DND-41 (cell line): ENCODE measurements at regions not wholly inside any gene's neighbourhood (a gene's known extent, or its start where the extent isn't known, plus 50 kb on each side); places are given as distances from the start of the nearest gene placed in this dataset.
"Not testable (repeated sequence)": the region's sequence is repeated elsewhere in the genome, so short reads cannot be mapped to it uniquely, and the experiment has no call there.

Experiments used
- EZH2 ChIP-seq: IDR thresholded peaks from 3 replicates; pipeline ENCODE4 v1.6.1; 2012; ENCODE audit warnings: borderline replicate concordance, low read depth, mild to moderate bottlenecking, moderate library complexity, low read length, inconsistent platforms; ENCODE audit not compliant: severe bottlenecking
- TF ChIP-seq, protein P1 (sequence below): IDR thresholded peaks from 2 replicates; pipeline ENCODE4 v1.5.1; 2012; ENCODE audit warnings: borderline replicate concordance, low read length, moderate library complexity, mild to moderate bottlenecking; ENCODE audit not compliant: poor library complexity, severe bottlenecking; ENCODE audit errors: extremely low read depth

DNA sequence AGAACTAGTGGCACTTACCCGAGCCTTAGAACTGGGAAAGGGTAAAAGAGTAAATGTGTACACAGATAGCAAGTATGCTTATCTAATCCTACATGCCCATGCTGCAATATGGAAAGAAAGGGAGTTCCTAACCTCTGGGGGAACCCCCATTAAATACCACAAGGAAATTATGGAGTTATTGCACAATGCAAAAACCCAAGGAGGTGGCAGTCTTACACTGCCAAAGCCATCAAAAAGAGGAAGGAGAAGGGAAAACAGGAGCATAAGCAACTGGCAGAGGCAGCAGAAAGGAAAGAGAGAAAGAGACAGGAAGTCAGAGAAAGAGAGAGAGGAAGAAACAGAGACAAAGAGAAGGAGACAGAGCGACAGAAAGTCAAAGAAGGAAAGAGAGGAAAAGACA lies 876.9 kb downstream of the XPNPEP1 start:
- TF ChIP-seq, protein P1, sequence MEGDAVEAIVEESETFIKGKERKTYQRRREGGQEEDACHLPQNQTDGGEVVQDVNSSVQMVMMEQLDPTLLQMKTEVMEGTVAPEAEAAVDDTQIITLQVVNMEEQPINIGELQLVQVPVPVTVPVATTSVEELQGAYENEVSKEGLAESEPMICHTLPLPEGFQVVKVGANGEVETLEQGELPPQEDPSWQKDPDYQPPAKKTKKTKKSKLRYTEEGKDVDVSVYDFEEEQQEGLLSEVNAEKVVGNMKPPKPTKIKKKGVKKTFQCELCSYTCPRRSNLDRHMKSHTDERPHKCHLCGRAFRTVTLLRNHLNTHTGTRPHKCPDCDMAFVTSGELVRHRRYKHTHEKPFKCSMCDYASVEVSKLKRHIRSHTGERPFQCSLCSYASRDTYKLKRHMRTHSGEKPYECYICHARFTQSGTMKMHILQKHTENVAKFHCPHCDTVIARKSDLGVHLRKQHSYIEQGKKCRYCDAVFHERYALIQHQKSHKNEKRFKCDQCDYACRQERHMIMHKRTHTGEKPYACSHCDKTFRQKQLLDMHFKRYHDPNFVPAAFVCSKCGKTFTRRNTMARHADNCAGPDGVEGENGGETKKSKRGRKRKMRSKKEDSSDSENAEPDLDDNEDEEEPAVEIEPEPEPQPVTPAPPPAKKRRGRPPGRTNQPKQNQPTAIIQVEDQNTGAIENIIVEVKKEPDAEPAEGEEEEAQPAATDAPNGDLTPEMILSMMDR, result not testable (repeated sequence)
- TF ChIP-seq EZH2, result not testable (repeated sequence)
